Gastroesophageal sphincter (tissue), 4 donors: ENCODE measurements at regions not wholly inside any gene's neighbourhood (a gene's known extent, or its start where the extent isn't known, plus 50 kb on each side); places are given as distances from the start of the nearest gene placed in this dataset.

Experiments used
- ATAC-seq: fragments of 150-250 bp; one replicate; pipeline ENCODE4 v1.9.1; 2016; ENCODE audit warnings: mild to moderate bottlenecking, moderate library complexity
- H3K27ac ChIP-seq, 4 donors: fragments of 200-600 bp; sonication (generic) in 3 of 4; 1 replicate in 3 of 4; 2 replicates in 1 of 4; pipeline ENCODE4 v1.5.1; 2016 to 2019
- H3K27me3 ChIP-seq: fragments of 200-600 bp; sonication (generic); one replicate; pipeline ENCODE4 v1.5.1; 2019
- H3K36me3 ChIP-seq, 2 donors: fragments of 200-600 bp; sonication (generic); one replicate each; pipeline ENCODE4 v1.5.1; 2019; ENCODE audit warnings: control low read depth in 1 of 2
- H3K4me1 ChIP-seq, 3 donors: fragments of 200-600 bp; sonication (generic); 1 replicate in 2 of 3; 2 replicates in 1 of 3; pipeline ENCODE4 v1.5.1; 2016 to 2019; ENCODE audit warnings: control low read depth in 2 of 3
- H3K4me3 ChIP-seq, 2 donors: fragments of 200-600 bp; sonication (generic); one replicate each; pipeline ENCODE4 v1.5.1; 2019; ENCODE audit warnings: mild to moderate bottlenecking in 1 of 2, moderate library complexity in 1 of 2
- H3K9me3 ChIP-seq, 3 donors: fragments of 200-600 bp; sonication (generic); one replicate each; pipeline ENCODE4 v1.5.1; 2017 to 2019; ENCODE audit warnings: control low read depth in 2 of 3
- EP300 ChIP-seq: sonication (generic); formaldehyde crosslinking; IDR thresholded peaks from one replicate; pipeline ENCODE4 v1.6.1; 2017; ENCODE audit warnings: antibody characterized with exemption, mild to moderate bottlenecking
- POLR2A ChIP-seq, 2 donors: fragments of 450-650 bp; IDR thresholded peaks; one replicate each; pipeline ENCODE4 v1.6.1; 2017; ENCODE audit warnings: antibody characterized with exemption in 2 of 2, mild to moderate bottlenecking in 2 of 2, moderate library complexity in 1 of 2
- POLR2AphosphoS5 ChIP-seq: sonication (generic); formaldehyde crosslinking; IDR thresholded peaks from one replicate; pipeline ENCODE4 v1.6.1; 2017; ENCODE audit warnings: antibody characterized with exemption
- WGBS, 2 donors: methylation state at CpG; one replicate each; pipeline ENCODE4 v1.1.5; 2018; ENCODE audit warnings: low coverage in 1 of 2; 5-methylcytosine and 5-hydroxymethylcytosine counted together
- TF ChIP-seq, protein P1 (sequence below), 4 experiments: fragments of 200-600 bp in 2 of 4; fragments of 450-650 bp in 2 of 4; sonication (generic) in 1 of 4; IDR thresholded peaks; one replicate each; pipeline ENCODE4 v1.5.1; 2017 to 2019; ENCODE audit warnings: antibody characterized with exemption in 4 of 4, mild to moderate bottlenecking in 2 of 4, moderate library complexity in 2 of 4

DNA sequence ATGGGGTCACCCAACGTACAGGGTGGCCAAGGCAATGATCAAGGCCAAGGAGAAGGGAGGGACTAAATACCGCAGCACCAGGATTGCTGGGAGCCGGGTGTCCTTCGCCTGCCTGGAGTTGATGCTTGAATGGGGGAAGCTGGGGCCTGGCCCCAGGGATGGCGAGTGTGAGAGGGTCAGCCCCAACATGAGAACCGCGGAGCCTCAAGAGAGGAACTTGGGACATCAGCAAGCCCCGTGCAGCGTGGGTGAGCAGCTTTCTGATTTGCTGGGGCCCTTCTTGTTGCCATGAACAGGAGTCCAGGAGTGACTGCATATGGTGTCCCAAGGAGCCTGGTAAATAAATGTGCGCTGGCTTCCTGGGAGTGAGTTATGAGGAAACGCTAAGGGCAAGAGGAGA lies 72.8 kb upstream of the PITRM1 start:
- no peaks in the 10 kb centered on the region for H3K27me3 ChIP-seq
- H3K4me1 ChIP-seq = peaks cover 3 to 18% (median 3%) of the 10 kb centered on the region in 3 donors
- 93 to 96% methylated on average over 3 to 4 of the region's 11 CpGs for WGBS, 2 donors
- no peak for ATAC-seq
- H3K4me3 ChIP-seq = no peak overlapping the region
- H3K27ac ChIP-seq = no peak overlapping the region
- H3K36me3 ChIP-seq = no peaks in the 10 kb centered on the region
- TF ChIP-seq POLR2A (IDR thresholded peaks at IDR 0.05) = no peak
- no peak for TF ChIP-seq EP300
- TF ChIP-seq, protein P1, sequence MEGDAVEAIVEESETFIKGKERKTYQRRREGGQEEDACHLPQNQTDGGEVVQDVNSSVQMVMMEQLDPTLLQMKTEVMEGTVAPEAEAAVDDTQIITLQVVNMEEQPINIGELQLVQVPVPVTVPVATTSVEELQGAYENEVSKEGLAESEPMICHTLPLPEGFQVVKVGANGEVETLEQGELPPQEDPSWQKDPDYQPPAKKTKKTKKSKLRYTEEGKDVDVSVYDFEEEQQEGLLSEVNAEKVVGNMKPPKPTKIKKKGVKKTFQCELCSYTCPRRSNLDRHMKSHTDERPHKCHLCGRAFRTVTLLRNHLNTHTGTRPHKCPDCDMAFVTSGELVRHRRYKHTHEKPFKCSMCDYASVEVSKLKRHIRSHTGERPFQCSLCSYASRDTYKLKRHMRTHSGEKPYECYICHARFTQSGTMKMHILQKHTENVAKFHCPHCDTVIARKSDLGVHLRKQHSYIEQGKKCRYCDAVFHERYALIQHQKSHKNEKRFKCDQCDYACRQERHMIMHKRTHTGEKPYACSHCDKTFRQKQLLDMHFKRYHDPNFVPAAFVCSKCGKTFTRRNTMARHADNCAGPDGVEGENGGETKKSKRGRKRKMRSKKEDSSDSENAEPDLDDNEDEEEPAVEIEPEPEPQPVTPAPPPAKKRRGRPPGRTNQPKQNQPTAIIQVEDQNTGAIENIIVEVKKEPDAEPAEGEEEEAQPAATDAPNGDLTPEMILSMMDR (IDR thresholded peaks at IDR 0.05) = no peak
- no peak for TF ChIP-seq POLR2AphosphoS5
- H3K9me3 ChIP-seq = no peaks in the 10 kb centered on the region

DNA sequence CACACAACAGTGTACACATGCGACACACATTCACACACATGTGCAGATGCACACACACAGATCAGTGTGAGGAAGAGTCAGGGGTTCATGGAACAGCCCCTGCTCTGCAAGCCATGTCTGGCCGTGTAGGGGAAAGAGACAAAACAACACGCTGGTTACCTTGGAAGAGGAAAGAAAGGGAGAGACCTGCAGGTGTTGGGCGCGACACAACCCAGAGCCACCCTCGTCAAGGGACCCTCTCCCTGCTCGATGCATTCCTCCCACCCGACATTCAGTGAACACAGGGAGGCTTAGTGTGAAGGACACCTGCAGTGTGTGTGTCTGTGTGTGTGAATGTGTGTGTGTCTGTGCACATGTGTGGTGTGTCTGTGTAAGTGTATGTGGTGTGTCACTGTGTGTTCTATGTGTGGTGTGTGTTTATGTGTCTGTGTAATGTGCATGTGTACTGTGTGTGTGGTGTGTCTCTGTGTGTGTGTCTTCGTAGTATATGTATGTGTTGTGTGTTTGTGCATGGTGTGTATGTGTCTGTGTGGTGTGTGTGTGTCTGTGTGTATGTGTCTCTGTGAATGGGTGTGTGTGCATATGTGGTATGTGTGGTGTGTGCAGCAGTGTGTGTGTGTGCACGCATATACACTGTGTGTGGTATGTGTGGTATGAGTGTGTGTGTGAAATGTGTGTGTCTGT lies 69.5 kb upstream of the PITRM1 start:
- TF ChIP-seq, protein P1 (IDR thresholded peaks at IDR 0.05) = no peak
- TF ChIP-seq POLR2AphosphoS5 (no peak), EP300 (no peak), POLR2A (IDR thresholded peaks at IDR 0.05) (no peak)
- 71 to 100% methylated on average over 2 to 4 of the region's 10 CpGs for WGBS, 2 donors
- no peak for ATAC-seq
- Histone ChIP-seq H3K27ac (no peak overlapping the region), H3K4me1 (peaks cover 0 to 9% (median 0%) of the 10 kb centered on the region in 3 donors), H3K9me3 (no peaks in the 10 kb centered on the region), H3K27me3 (no peaks in the 10 kb centered on the region), H3K4me3 (no peak overlapping the region), H3K36me3 (no peaks in the 10 kb centered on the region)

DNA sequence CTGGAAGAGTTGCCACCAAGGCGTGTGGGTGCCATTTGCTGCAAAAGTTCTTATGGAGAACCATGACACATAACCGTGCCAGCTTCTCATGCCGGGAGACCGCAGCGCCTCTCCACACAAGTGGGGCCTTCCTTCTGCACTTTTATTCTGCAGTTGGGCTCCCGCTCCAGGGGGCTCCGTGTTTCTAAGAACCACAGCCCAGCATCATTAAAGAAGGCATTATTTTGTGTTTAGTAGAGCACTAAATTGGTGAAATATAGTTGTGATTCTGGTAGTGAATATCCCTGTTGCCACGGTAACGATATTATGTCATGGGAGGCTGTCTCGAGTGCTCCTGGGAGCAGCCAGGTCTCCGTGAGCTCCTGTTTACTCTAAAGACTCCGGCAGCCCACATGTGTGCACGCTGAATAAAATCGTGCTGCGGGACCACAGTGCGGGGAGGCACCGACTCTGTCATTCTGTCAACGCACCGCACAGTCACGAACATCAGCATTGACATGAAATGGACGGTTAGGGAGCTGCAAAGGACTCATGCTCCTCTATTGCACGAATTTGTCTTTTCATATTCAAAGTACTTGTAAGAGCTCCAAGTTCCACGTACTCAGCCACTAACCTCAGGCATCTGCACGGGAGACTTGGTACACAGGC lies 68.8 kb upstream of the PITRM1 start:
- Histone ChIP-seq H3K27ac (no peak overlapping the region), H3K4me3 (no peak overlapping the region), H3K9me3 (no peaks in the 10 kb centered on the region), H3K36me3 (no peaks in the 10 kb centered on the region), H3K27me3 (no peaks in the 10 kb centered on the region), H3K4me1 (peaks cover 0 to 9% (median 0%) of the 10 kb centered on the region in 3 donors)
- 81 to 87% methylated on average over 16 to 21 of the region's 24 CpGs for WGBS, 2 donors
- TF ChIP-seq POLR2AphosphoS5 = no peak
- TF ChIP-seq, protein P1 (IDR thresholded peaks at IDR 0.05) = no peak
- no peak for TF ChIP-seq EP300
- TF ChIP-seq POLR2A (IDR thresholded peaks at IDR 0.05) = no peak
- no peak for ATAC-seq

DNA sequence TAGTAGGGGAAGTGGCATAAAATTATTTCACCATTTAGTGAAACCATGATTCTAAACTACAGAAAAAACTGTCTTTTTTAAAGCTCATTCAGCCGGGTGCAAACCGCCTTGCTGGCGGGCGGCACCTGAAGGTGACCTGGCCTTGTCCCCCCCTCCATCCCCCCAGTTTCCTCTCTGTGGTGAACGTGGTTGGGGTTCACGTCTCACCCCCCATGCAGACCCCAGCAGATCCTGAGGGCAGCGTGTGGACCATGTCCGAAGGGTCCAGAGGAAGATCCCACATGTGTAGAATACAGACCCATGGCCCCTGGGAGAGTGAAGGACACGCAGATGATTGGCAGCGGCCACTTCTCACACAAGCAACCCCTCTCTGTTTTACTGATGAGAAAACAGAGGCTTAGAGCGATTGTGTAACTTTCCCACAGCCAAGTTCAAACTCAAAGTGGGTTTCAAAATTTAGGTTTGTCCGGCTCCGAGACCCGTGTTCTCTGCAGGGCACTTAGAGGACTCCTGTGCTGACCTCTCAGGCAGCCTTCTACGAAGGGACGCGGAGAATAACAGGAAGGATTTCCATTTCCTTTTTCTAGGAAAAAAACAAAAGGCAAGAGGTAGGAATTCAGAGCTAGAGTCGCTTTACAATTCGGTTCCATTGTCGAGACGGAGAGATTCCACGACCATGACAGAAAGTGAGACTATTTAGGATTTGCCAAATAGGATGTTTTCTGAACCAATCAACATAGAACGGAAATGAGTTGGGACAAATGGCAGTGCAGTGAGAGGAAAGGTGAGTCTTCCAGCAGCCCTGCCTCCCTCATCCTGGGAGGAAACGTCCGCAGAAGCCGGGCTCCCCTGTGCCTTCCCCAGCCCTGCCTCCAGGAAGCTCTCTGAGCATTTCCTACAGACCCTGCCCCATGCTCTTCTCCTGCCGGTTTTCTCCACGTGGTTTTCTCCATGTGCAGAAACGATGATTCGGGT lies 67.6 kb upstream of the PITRM1 start:
- WGBS, 2 donors = 71 to 79% methylated on average over 13 to 18 of the region's 30 CpGs
- peak; percentile 11 for ATAC-seq

More for the DNA sequence above, 67.6 kb upstream of the PITRM1 start:
- no peak for TF ChIP-seq POLR2AphosphoS5
- TF ChIP-seq, protein P1 (IDR thresholded peaks at IDR 0.05) = no peak
- TF ChIP-seq EP300 = no peak
- no peak for TF ChIP-seq POLR2A (IDR thresholded peaks at IDR 0.05)
- peaks cover 0 to 9% (median 0%) of the 10 kb centered on the region in 3 donors for H3K4me1 ChIP-seq
- peak overlapping the region in 1 of 2 donors; percentile 6 for H3K4me3 ChIP-seq
- no peaks in the 10 kb centered on the region for H3K27me3 ChIP-seq
- H3K9me3 ChIP-seq = no peaks in the 10 kb centered on the region
- H3K27ac ChIP-seq = peak overlapping the region in 3 of 4 donors; percentile 22 to 57 (median 54)
- no peaks in the 10 kb centered on the region for H3K36me3 ChIP-seq
